Renal cortex interstitium (tissue), 11 donors: ENCODE measurements at regions not wholly inside any gene's neighbourhood (a gene's known extent, or its start where the extent isn't known, plus 50 kb on each side); places are given as distances from the start of the nearest gene placed in this dataset.

Source experiments
- DNase-seq, 11 donors: peaks; one replicate each; pipeline ENCODE4 v3.0.0-alpha.2; 2013; ENCODE audit warnings: low read depth in 9 of 11, low spot score in 4 of 11; ENCODE audit errors: extremely low read depth in 1 of 11

GRCh38 chr2:111695441-111696007 lies 188.5 kb downstream of the ANAPC1 start:
- DNase-seq: no peak

DNA sequence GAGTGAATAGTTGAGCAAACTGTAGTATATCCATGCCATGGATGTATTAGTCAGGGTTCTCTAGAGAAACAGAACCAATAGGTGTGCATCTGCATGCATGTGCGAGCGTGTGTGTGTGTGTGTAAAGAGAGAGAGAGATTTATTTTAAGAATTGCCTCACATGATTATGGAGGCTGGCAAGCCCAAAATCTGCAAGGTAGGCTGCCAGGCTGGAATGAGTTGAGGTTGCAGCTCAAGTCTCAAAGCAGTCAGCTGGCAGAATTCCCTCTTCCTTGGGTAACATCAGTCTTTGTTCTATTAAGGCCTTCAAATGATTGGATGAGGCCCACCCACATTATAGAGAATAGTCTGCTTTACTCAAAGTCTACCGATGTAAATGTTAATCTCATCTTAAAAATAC lies 187.8 kb downstream of the ANAPC1 start:
- no peak for DNase-seq

DNA sequence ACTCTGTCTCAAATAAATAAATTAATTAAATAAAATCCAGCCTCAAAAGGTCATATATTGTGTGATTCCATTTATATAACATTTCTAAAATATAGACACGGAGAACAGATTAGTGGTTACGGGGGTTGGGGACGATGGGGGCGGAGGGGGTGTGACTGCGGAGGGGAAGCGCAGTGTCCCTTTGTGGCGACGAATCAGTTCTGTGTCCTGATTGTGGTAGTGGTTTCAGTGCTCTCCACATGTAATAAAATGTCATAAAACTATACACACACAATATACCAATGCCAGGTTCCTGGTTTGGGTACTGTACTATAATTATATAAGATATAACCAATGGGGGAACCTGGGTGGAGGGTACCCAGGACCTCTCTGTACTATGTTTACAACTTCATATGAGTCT lies 186.4 kb downstream of the ANAPC1 start:
- no peak for DNase-seq

GRCh38 chr2:111698089-111698488 lies 185.9 kb downstream of the ANAPC1 start:
- no peak for DNase-seq

- DNase-seq: peak in 2 of 11 donors; percentile 40 to 54
Observed at GRCh38 chr2:111698743-111699554, 185.0 kb downstream of the ANAPC1 start.

DNA sequence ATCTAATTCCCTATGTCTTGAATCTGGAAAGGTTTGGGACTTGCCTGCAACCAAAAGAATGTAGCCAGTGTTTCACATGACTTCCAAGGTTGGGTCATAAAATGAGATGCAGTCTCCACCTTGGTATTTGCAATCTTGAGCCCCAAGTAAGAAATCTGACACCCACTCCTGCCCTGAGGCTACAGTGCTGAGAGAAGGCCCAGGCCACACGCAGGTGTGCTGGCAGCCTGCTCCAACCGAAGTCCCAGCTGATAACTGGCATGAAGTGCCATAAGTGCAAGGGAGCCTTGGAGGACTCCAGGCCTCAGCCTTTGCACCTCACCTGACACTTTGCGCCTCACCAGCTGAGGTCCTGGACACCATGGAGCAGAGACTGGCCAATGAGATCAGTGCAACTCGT lies 182.7 kb downstream of the ANAPC1 start:
- no peak for DNase-seq

- no peak for DNase-seq
Observed at GRCh38 chr2:111701798-111702118, 182.2 kb downstream of the ANAPC1 start.

DNA sequence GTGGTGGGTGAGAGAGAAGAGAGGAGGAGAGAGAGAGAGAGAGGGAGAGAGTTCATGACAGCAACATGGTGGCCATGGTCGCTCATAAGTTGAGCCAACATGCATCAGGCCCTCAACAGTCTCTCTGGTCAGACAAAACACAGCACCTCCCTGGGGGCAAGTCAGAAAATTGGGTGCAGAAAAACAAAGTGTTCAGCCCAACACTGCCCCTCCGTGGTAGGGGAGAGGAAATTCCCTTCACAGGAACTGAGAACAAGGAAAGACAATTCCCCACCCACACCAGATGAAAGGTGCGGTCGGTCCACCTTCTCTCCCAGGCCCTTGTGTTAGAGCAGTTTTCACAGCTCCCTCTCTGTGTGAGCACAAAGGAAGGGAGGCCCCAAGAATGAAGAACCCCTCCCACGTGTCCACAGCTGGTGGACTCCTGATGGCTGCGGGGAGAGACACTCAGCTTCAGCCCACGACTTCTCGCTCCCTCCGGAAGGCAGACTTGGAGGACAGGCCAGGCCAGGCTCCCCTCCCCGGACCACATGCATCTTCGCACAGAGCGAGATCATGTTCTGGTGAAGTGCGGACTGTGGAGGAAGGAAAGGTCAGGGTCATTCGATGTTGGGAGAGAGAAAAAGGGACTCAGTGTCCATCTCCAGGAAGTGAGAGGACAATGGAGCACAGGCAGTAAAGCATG lies 181.7 kb downstream of the ANAPC1 start:
- DNase-seq: peak in 2 of 11 donors; percentile 18 to 32

DNA sequence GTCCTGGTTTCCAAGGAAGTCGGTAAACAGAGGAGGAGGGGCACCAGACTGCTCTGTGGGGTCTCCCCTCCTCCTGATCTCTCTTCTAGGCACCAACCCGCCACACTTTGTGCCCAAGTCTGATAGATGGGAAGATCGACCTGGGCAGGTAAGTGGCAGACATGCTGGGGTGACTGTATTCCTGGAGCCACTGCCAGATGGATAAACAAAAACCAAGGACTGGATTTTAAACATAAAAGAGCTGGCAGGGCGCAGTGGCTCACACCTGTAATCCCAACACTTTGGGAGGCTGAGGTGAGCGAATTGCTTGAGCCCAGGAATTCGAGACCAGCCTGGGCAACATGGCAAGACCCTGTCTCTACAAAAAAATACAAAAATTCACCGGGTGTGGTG lies 181.2 kb downstream of the ANAPC1 start:
- DNase-seq: no peak

DNA sequence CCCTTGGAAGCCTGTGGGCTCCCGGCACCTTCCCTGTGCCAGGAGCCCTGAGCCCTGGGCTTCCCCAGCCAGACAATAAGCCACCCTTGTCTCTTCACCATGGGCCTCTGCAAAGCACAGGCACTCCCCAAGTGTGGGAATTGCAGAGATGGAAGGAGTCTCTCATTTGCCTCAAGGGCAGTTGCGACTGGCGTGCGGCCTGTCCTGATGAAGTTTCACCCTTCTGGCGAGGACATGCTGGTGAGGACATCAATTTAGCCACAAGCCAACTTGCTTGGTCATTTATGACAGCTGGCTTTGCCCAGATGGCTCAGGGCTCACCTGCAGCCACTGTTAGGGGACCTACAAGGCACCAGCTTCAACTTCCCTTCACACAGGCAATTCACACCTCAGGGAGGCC lies 180.2 kb downstream of the ANAPC1 start:
- no peak for DNase-seq

DNA sequence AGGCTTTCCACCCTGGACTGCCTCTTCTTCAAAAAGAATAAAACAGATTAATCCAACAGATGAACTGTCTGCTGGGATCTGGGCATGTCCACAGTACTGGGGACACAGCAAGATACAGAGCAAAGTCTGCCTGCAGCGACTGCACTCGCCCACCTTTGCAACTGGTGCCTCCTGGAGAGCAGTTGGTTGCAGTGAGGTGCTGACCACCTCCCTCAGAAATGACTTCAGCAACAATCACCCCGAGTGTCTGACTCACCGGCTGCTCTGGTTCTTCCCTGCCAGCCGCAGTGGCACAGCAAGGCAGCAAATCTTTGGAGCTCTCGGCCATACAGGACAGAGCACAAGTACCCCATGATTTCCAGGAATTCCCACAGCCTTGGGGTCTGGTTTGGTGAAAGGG lies 179.7 kb downstream of the ANAPC1 start:
- no peak for DNase-seq

DNA sequence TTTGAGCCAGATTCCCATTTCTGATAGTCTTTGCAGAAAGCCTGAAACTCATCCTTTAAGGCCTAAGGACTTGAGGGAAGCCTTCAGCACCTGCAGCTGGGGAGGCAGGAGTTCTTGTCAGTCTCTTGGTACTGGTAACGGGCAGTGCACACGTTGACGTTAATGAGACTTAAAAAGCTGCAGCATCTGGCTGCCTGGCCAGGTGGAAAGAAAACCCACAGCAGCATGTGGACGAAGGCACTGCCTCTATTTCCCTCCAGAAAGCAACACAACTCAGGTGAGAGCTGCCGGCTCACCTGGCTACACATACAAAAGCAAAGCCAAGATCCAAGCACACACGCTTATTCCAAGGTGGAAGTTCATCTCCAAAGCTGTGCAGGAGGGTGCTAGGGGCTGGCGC lies 178.8 kb downstream of the ANAPC1 start:
- DNase-seq: no peak

DNA sequence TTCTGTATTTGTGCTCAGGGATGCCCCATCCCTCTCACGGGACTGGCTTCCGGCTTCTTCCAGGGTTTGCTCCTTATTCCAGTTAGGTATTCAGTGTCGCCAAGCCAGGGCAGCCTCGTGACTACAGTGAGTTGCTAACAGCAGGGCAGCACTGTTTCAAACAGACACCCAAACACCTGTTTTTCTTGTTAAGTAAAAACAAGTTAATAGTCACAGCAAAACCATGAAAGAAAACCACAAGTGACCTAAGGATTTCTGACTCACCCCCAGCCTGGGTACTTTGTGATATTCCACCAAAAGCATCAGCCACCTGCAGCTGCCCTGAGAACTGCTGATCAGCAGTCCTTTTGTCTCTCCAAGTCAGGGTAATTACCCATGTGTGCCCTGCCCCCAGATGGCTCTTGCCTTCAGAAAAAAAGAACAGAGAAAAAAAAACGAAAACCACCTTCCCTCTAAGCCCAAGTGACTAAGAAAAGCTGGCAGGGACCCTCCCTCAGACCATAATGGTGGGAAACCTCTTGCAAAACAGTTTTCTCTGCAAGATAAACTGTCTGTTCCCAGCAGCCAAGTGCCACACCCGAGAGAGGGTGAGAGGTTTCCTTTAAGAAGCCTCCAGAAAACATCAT lies 178.2 kb downstream of the ANAPC1 start:
- DNase-seq: peak in 5 of 11 donors; percentile 11 to 55 (median 33)

GRCh38 chr2:111706481-111707001 lies 177.5 kb downstream of the ANAPC1 start:
- no peak for DNase-seq

DNA sequence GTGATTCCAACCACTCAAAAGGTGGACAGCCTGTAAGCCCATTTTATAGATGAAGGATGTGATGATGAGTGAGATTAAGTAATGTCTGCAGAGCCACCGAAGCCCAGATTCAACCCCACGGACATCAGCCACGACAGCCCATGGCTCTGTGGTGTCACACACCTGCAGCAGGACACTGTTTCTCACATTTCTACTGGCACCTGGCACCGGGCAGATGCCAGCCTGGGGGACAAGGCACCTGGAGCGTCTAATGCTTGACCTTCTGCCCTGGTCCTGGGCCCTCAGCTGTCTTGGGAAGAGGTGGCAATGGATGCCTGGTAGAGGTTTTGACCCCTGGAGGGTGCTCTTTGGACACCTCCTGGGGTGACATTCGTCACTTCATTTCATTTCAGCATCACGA lies 176.3 kb downstream of the ANAPC1 start:
- DNase-seq: no peak

DNA sequence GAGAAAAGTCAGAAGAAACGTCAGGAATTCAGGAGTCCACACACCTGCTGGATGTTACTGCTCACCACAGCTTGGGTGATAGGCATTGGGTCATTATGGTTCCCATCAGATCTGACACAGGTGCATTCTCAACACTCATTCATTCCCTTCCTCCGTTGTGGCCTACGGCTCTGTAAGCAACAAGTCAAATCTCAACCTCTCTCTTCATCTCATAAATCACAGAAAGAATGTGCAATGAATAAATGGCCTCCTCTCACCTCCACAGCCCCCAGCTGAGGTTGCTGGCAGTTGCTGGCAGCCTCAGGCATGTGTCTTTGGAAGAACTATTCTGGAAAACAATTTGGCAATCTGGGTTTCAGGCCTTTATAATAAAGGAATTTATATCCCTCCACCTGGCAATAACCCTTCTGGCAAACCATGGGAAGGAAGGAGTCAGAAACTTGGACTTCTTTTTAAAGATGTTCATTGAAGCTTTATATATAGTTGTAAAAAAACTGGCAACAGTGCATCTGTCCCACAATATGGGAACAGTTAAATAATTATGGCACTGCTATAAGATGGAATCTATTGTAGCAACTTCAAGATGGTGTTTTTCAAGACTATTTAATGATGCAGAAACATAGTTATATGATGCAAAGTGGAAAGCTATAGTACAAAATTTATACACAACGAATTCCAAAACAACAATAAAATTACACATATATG lies 175.4 kb downstream of the ANAPC1 start:
- no peak for DNase-seq

GRCh38 chr2:111709321-111709720 lies 174.7 kb downstream of the ANAPC1 start:
- DNase-seq: no peak

DNA sequence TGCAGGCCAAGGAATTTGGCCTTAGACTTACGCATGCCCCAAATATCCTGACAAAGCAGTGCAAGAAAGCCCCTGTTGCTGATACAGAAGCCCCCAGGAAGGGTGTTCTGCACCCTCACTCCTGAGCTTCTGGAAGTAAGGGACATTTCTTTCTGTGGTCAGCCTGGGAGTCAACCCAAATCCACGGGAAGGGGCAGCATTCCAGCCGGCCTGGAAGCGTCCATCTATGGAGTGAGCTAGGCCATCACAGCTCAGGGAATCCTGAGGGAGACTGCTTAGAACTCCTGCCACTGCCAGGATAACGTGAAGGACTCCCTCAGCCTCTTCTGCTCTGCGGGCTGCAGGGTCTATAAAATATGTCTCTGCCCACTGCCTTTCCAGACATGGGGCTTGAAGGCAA lies 173.9 kb downstream of the ANAPC1 start:
- DNase-seq: no peak

GRCh38 chr2:111710613-111711012 lies 173.4 kb downstream of the ANAPC1 start:
- DNase-seq: no peak
